ENCODE measurements at regions not wholly inside any gene's neighbourhood (a gene's known extent, or its start where the extent isn't known, plus 50 kb on each side); places are given as distances from the start of the nearest gene placed in this dataset.

GRCh38 chr18:78768221-78768620 is 211.4 kb upstream of the SALL3 start:
- no peak for DNase-seq (ENCODE audit: low read depth)
- no peak for TF ChIP-seq CTCF (IDR thresholded peaks at IDR 0.05; ENCODE audit: low read length, missing control alignments)
- H3K4me3 ChIP-seq (replicated peaks; ENCODE audit: low read depth, low read length): no peak overlapping the region

- TF ChIP-seq CTCF (IDR thresholded peaks at IDR 0.05; ENCODE audit: low read length, missing control alignments): no peak
- no peak overlapping the region for H3K4me3 ChIP-seq (replicated peaks; ENCODE audit: low read depth, low read length)
- no peak for DNase-seq (ENCODE audit: low read depth)
These were observed 210.7 kb upstream of the SALL3 start for GRCh38 chr18:78768656-78769501.

GRCh38 chr18:78769502-78770105 is 210.0 kb upstream of the SALL3 start:
- TF ChIP-seq CTCF (IDR thresholded peaks at IDR 0.05; ENCODE audit: low read length, missing control alignments): no peak
- H3K4me3 ChIP-seq (replicated peaks; ENCODE audit: low read depth, low read length): no peak overlapping the region
- DNase-seq (ENCODE audit: low read depth): no peak

GRCh38 chr18:78770139-78770822 is 209.3 kb upstream of the SALL3 start:
- no peak overlapping the region for H3K4me3 ChIP-seq (replicated peaks; ENCODE audit: low read depth, low read length)
- DNase-seq (ENCODE audit: low read depth): no peak
- no peak for TF ChIP-seq CTCF (IDR thresholded peaks at IDR 0.05; ENCODE audit: low read length, missing control alignments)

GRCh38 chr18:78770823-78771139 is 208.8 kb upstream of the SALL3 start:
- H3K4me3 ChIP-seq (replicated peaks; ENCODE audit: low read depth, low read length): no peak overlapping the region
- TF ChIP-seq CTCF (IDR thresholded peaks at IDR 0.05; ENCODE audit: low read length, missing control alignments): no peak
- DNase-seq (ENCODE audit: low read depth): no peak

- no peak overlapping the region for H3K4me3 ChIP-seq (replicated peaks; ENCODE audit: low read depth, low read length)
- DNase-seq (ENCODE audit: low read depth): no peak
- no peak for TF ChIP-seq CTCF (IDR thresholded peaks at IDR 0.05; ENCODE audit: low read length, missing control alignments)
These were observed 207.9 kb upstream of the SALL3 start for GRCh38 chr18:78771496-78772359.

Measured in fibroblast of pulmonary artery (primary cell).